Transverse colon (tissue), 4 donors: ENCODE measurements at regions not wholly inside any gene's neighbourhood (a gene's known extent, or its start where the extent isn't known, plus 50 kb on each side); places are given as distances from the start of the nearest gene placed in this dataset.

Experiments
- POLR2A ChIP-seq: fragments of 450-650 bp; IDR thresholded peaks from one replicate; pipeline ENCODE4 v1.6.1; 2016; ENCODE audit warnings: antibody characterized with exemption, mild to moderate bottlenecking, moderate library complexity
- POLR2AphosphoS5 ChIP-seq, 3 donors: sonication (generic); formaldehyde crosslinking; IDR thresholded peaks; one replicate each; pipeline ENCODE4 v1.6.1; 2016; ENCODE audit warnings: antibody characterized with exemption in 3 of 3
- TF ChIP-seq, protein P1 (sequence below), 5 experiments: fragments of 200-600 bp in 3 of 5; fragments of 450-650 bp in 2 of 5; sonication (generic) in 3 of 5; IDR thresholded peaks; 1 replicate in 2 of 5; 2 replicates in 3 of 5; pipeline ENCODE4 v1.5.1; 2016 to 2017; ENCODE audit warnings: antibody characterized with exemption in 5 of 5, inconsistent platforms in 3 of 5, mild to moderate bottlenecking in 2 of 5, moderate library complexity in 1 of 5

- TF ChIP-seq POLR2AphosphoS5 (IDR thresholded peaks at IDR 0.05): no peak
- TF ChIP-seq, protein P1, sequence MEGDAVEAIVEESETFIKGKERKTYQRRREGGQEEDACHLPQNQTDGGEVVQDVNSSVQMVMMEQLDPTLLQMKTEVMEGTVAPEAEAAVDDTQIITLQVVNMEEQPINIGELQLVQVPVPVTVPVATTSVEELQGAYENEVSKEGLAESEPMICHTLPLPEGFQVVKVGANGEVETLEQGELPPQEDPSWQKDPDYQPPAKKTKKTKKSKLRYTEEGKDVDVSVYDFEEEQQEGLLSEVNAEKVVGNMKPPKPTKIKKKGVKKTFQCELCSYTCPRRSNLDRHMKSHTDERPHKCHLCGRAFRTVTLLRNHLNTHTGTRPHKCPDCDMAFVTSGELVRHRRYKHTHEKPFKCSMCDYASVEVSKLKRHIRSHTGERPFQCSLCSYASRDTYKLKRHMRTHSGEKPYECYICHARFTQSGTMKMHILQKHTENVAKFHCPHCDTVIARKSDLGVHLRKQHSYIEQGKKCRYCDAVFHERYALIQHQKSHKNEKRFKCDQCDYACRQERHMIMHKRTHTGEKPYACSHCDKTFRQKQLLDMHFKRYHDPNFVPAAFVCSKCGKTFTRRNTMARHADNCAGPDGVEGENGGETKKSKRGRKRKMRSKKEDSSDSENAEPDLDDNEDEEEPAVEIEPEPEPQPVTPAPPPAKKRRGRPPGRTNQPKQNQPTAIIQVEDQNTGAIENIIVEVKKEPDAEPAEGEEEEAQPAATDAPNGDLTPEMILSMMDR (IDR thresholded peaks at IDR 0.05): no peak
- TF ChIP-seq POLR2A: no peak
Measured at GRCh38 chr5:57893926-57894325, 411.3 kb upstream of the ACTBL2 start.
